ENCODE measurements at regions not wholly inside any gene's neighbourhood (a gene's known extent, or its start where the extent isn't known, plus 50 kb on each side); places are given as distances from the start of the nearest gene placed in this dataset.

GRCh38 chrX:20913760-20914159 is 460.5 kb upstream of the CNKSR2 start:
- peak in 9 of 11 donors; percentile 1 to 19 (median 9) for DNase-seq (ENCODE audit: extremely low read depth in 1 of 11, low read depth in 9 of 11, low spot score in 4 of 11)

GRCh38 chrX:20906571-20906970 is 467.6 kb upstream of the CNKSR2 start:
- DNase-seq (ENCODE audit: extremely low read depth in 1 of 11, low read depth in 9 of 11, low spot score in 4 of 11) = no peak

- DNase-seq (ENCODE audit: extremely low read depth in 1 of 11, low read depth in 9 of 11, low spot score in 4 of 11) = no peak
These were observed 489.7 kb upstream of the CNKSR2 start for GRCh38 chrX:20884565-20884964.

- DNase-seq (ENCODE audit: extremely low read depth in 1 of 11, low read depth in 9 of 11, low spot score in 4 of 11) = no peak
These were observed 510.6 kb upstream of the CNKSR2 start for GRCh38 chrX:20863649-20864048.

GRCh38 chrX:20861113-20861512 is 513.1 kb upstream of the CNKSR2 start:
- DNase-seq (ENCODE audit: extremely low read depth in 1 of 11, low read depth in 9 of 11, low spot score in 4 of 11) = no peak

- no peak for DNase-seq (ENCODE audit: extremely low read depth in 1 of 11, low read depth in 9 of 11, low spot score in 4 of 11)
These were observed 516.5 kb upstream of the CNKSR2 start for GRCh38 chrX:20857746-20858145.

GRCh38 chrX:20838477-20838876 is 535.7 kb upstream of the CNKSR2 start:
- no peak for DNase-seq (ENCODE audit: extremely low read depth in 1 of 11, low read depth in 9 of 11, low spot score in 4 of 11)

- no peak for DNase-seq (ENCODE audit: extremely low read depth in 1 of 11, low read depth in 9 of 11, low spot score in 4 of 11)
These were observed 544.3 kb upstream of the CNKSR2 start for GRCh38 chrX:20829665-20830491.

GRCh38 chrX:20825984-20826383 is 548.2 kb upstream of the CNKSR2 start:
- DNase-seq (ENCODE audit: extremely low read depth in 1 of 11, low read depth in 9 of 11, low spot score in 4 of 11) = no peak

- no peak for DNase-seq (ENCODE audit: extremely low read depth in 1 of 11, low read depth in 9 of 11, low spot score in 4 of 11)
These were observed 537.3 kb upstream of the RPS6KA3 start for GRCh38 chrX:20803971-20804370.

GRCh38 chrX:20802036-20802435 is 535.3 kb upstream of the RPS6KA3 start:
- no peak for DNase-seq (ENCODE audit: extremely low read depth in 1 of 11, low read depth in 9 of 11, low spot score in 4 of 11)

GRCh38 chrX:20796450-20796849 is 529.7 kb upstream of the RPS6KA3 start:
- no peak for DNase-seq (ENCODE audit: extremely low read depth in 1 of 11, low read depth in 9 of 11, low spot score in 4 of 11)

GRCh38 chrX:20789103-20789502 is 522.4 kb upstream of the RPS6KA3 start:
- no peak for DNase-seq (ENCODE audit: extremely low read depth in 1 of 11, low read depth in 9 of 11, low spot score in 4 of 11)

GRCh38 chrX:20767346-20767745 is 500.6 kb upstream of the RPS6KA3 start:
- no peak for DNase-seq (ENCODE audit: extremely low read depth in 1 of 11, low read depth in 9 of 11, low spot score in 4 of 11)

GRCh38 chrX:20756585-20756984 is 489.9 kb upstream of the RPS6KA3 start:
- DNase-seq (ENCODE audit: extremely low read depth in 1 of 11, low read depth in 9 of 11, low spot score in 4 of 11) = no peak

GRCh38 chrX:20753076-20753475 is 486.4 kb upstream of the RPS6KA3 start:
- no peak for DNase-seq (ENCODE audit: extremely low read depth in 1 of 11, low read depth in 9 of 11, low spot score in 4 of 11)

GRCh38 chrX:20746690-20747089 is 480.0 kb upstream of the RPS6KA3 start:
- DNase-seq (ENCODE audit: extremely low read depth in 1 of 11, low read depth in 9 of 11, low spot score in 4 of 11) = no peak

GRCh38 chrX:20743046-20743445 is 476.3 kb upstream of the RPS6KA3 start:
- DNase-seq (ENCODE audit: extremely low read depth in 1 of 11, low read depth in 9 of 11, low spot score in 4 of 11) = no peak

GRCh38 chrX:20742106-20742505 is 475.4 kb upstream of the RPS6KA3 start:
- no peak for DNase-seq (ENCODE audit: extremely low read depth in 1 of 11, low read depth in 9 of 11, low spot score in 4 of 11)

- no peak for DNase-seq (ENCODE audit: extremely low read depth in 1 of 11, low read depth in 9 of 11, low spot score in 4 of 11)
These were observed 473.7 kb upstream of the RPS6KA3 start for GRCh38 chrX:20740443-20740842.

- DNase-seq (ENCODE audit: extremely low read depth in 1 of 11, low read depth in 9 of 11, low spot score in 4 of 11) = no peak
These were observed 472.5 kb upstream of the RPS6KA3 start for GRCh38 chrX:20739038-20739745.

All from renal cortex interstitium (tissue), 11 donors.